H1 (cell line): ENCODE measurements at regions not wholly inside any gene's neighbourhood (a gene's known extent, or its start where the extent isn't known, plus 50 kb on each side); places are given as distances from the start of the nearest gene placed in this dataset.

Experiments
- CTCF ChIA-PET: fragments of 300-600 bp; sonication (Branson Sonifier 250); formaldehyde crosslinking; loops from one replicate; lab custom pipeline; 2021; ENCODE audit not compliant: partially characterized antibody; lab: Charles Lee
- POLR2A ChIA-PET: fragments of 300-600 bp; sonication (Branson Sonifier 250); formaldehyde crosslinking; loops from one replicate; lab custom pipeline; 2021; ENCODE audit warnings: inconsistent platforms; ENCODE audit not compliant: partially characterized antibody; lab: Charles Lee
- DNase-seq, 2 experiments: peaks; one replicate each; pipeline versions ENCODE4 v3.0.0 to v3.0.0-alpha.2; 2010 to 2022; ENCODE audit warnings: low spot score in 2 of 2, low read depth in 1 of 2, mixed read lengths in 1 of 2
- FAIRE-seq: peaks from 2 replicates; lab custom pipeline; 2011; peaks lifted over from hg19 to GRCh38; lab: Jason Lieb, UNC
- H2AFZ ChIP-seq: 2 replicates; pipeline ENCODE4 v1.8.1; 2012; ENCODE audit warnings: low read length, inconsistent platforms
- H2AK5ac ChIP-seq: 2 replicates; pipeline ENCODE4 v1.6.1; 2013; ENCODE audit warnings: low read depth, low read length
- H2BK120ac ChIP-seq: replicated peaks from 2 replicates; pipeline ENCODE3; 2013; ENCODE audit warnings: low read depth, low read length, inconsistent platforms
- H2BK12ac ChIP-seq: 2 replicates; pipeline ENCODE4 v1.6.1; 2013; ENCODE audit warnings: low read depth, low read length
- H2BK15ac ChIP-seq: 2 replicates; pipeline ENCODE4 v1.6.1; 2013; ENCODE audit warnings: low read length
- H2BK20ac ChIP-seq: 2 replicates; pipeline ENCODE4 v1.6.1; 2013; ENCODE audit warnings: low read length
- H2BK5ac ChIP-seq: 2 replicates; pipeline ENCODE4 v1.6.1; 2013; ENCODE audit warnings: low read depth, low read length
- H3K14ac ChIP-seq: 2 replicates; pipeline ENCODE4 v1.6.1; 2013; ENCODE audit warnings: inconsistent platforms; ENCODE audit not compliant: insufficient read length
- H3K18ac ChIP-seq: 2 replicates; pipeline ENCODE4 v1.6.1; 2013; ENCODE audit warnings: low read length; ENCODE audit errors: extremely low read depth
- H3K23ac ChIP-seq: 2 replicates; pipeline ENCODE4 v1.6.1; 2013; ENCODE audit warnings: inconsistent platforms; ENCODE audit not compliant: insufficient read length
- H3K23me2 ChIP-seq: 2 replicates; pipeline ENCODE4 v1.6.1; 2013; ENCODE audit warnings: low read depth, low read length
- H3K27ac ChIP-seq: 2 replicates; pipeline ENCODE4 v1.6.1; 2011; ENCODE audit warnings: low read depth, low read length, inconsistent platforms
- H3K27me3 ChIP-seq, 4 experiments: replicated peaks in 1 of 4; 1 replicate in 1 of 4; 2 replicates in 3 of 4; pipeline versions ENCODE4 v1.6.1 to v1.8.1; 2011 to 2013; ENCODE audit warnings: low read length in 3 of 4, mild to moderate bottlenecking in 3 of 4, inconsistent platforms in 2 of 4, mixed read lengths in 2 of 4, moderate library complexity in 1 of 4; ENCODE audit not compliant: control insufficient read depth in 3 of 4, insufficient read depth in 3 of 4; ENCODE audit errors: extremely low read depth in 1 of 4
- H3K36me3 ChIP-seq, 4 experiments: 2 replicates each; pipeline versions ENCODE4 v1.6.1 to v1.8.1; 2011 to 2013; ENCODE audit warnings: mild to moderate bottlenecking in 4 of 4, low read length in 3 of 4, moderate library complexity in 2 of 4, control low read depth in 1 of 4, inconsistent platforms in 1 of 4; ENCODE audit not compliant: insufficient read depth in 4 of 4, control insufficient read depth in 2 of 4
- H3K4ac ChIP-seq: replicated peaks from 2 replicates; pipeline ENCODE3; 2013; ENCODE audit warnings: low read length, low read depth, mixed read lengths, inconsistent platforms; ENCODE audit not compliant: insufficient read length
- H3K4me1 ChIP-seq, 4 experiments: replicated peaks in 1 of 4; 1 replicate in 1 of 4; 2 replicates in 3 of 4; pipeline versions ENCODE4 v1.6.1 to v1.8.1; 2011 to 2013; ENCODE audit warnings: low read length in 3 of 4, inconsistent platforms in 2 of 4, mixed read lengths in 1 of 4; ENCODE audit not compliant: insufficient read depth in 4 of 4, control insufficient read depth in 3 of 4
- H3K4me2 ChIP-seq, 2 experiments: 2 replicates each; pipeline versions ENCODE4 v1.6.1 to v1.8.1; 2011 to 2013; ENCODE audit warnings: low read depth in 2 of 2, low read length in 2 of 2, control low read depth in 1 of 2, inconsistent platforms in 1 of 2, mild to moderate bottlenecking in 1 of 2; ENCODE audit not compliant: insufficient read depth in 1 of 2
- H3K4me3 ChIP-seq, 4 experiments: fragments of 200-600, 300-600 bp in 1 of 4; sonication (generic), shearing (Covaris generic), sonication (Bioruptor Twin) in 1 of 4; 2 replicates each; pipeline versions ENCODE4 v1.5.1 to v1.8.1; 2011 to 2016; ENCODE audit warnings: low read length in 4 of 4, low read depth in 3 of 4, control low read depth in 2 of 4, inconsistent platforms in 2 of 4, mild to moderate bottlenecking in 2 of 4, mixed read lengths in 1 of 4, moderate library complexity in 1 of 4; ENCODE audit not compliant: insufficient read depth in 2 of 4; ENCODE audit errors: extremely low read depth in 1 of 4
- H3K56ac ChIP-seq: replicated peaks from 2 replicates; pipeline ENCODE3; 2013; ENCODE audit warnings: low read depth, mild to moderate bottlenecking, mixed read lengths, low read length, inconsistent platforms; ENCODE audit not compliant: insufficient read length
- H3K79me1 ChIP-seq: 2 replicates; pipeline ENCODE4 v1.6.1; 2013; ENCODE audit warnings: low read depth, low read length, control low read depth
- H3K79me2 ChIP-seq, 2 experiments: 2 replicates each; pipeline versions ENCODE4 v1.6.1 to v1.8.1; 2012 to 2013; ENCODE audit warnings: low read length in 2 of 2, mild to moderate bottlenecking in 2 of 2, inconsistent platforms in 1 of 2; ENCODE audit not compliant: insufficient read depth in 2 of 2, control insufficient read depth in 1 of 2
- H3K9ac ChIP-seq, 4 experiments: replicated peaks in 1 of 4; 1 replicate in 1 of 4; 2 replicates in 3 of 4; pipeline versions ENCODE4 v1.6.1 to v1.8.1; 2011 to 2013; ENCODE audit warnings: low read depth in 3 of 4, low read length in 3 of 4, control low read depth in 2 of 4, mild to moderate bottlenecking in 2 of 4, moderate library complexity in 2 of 4, inconsistent platforms in 1 of 4; ENCODE audit errors: extremely low read depth in 1 of 4
- H3K9me3 ChIP-seq, 2 experiments: 2 replicates each; pipeline versions ENCODE4 v1.6.1 to v1.8.1; 2012 to 2013; ENCODE audit warnings: mild to moderate bottlenecking in 2 of 2, moderate library complexity in 2 of 2, control low read depth in 1 of 2, inconsistent platforms in 1 of 2, low read depth in 1 of 2, low read length in 1 of 2, mixed read lengths in 1 of 2; ENCODE audit not compliant: insufficient read depth in 2 of 2
- H4K20me1 ChIP-seq, 2 experiments: replicated peaks in 1 of 2; 2 replicates each; pipeline versions ENCODE3 to v1.8.1; 2011 to 2013; ENCODE audit warnings: inconsistent platforms in 2 of 2, low read length in 2 of 2, mild to moderate bottlenecking in 1 of 2; ENCODE audit not compliant: insufficient read depth in 2 of 2, control insufficient read depth in 1 of 2
- H4K5ac ChIP-seq: 2 replicates; pipeline ENCODE4 v1.6.1; 2013; ENCODE audit warnings: low read length, low read depth, mixed read lengths, inconsistent platforms; ENCODE audit not compliant: insufficient read length
- H4K8ac ChIP-seq: 2 replicates; pipeline ENCODE4 v1.8.0; 2013; ENCODE audit warnings: mild to moderate bottlenecking, moderate library complexity, low read length, inconsistent platforms; ENCODE audit not compliant: insufficient read depth; ENCODE audit errors: extremely low read depth
- H4K91ac ChIP-seq: replicated peaks from 2 replicates; pipeline ENCODE3; 2013; ENCODE audit warnings: low read length, mixed read lengths, inconsistent platforms; ENCODE audit not compliant: insufficient read length
- HDAC2 ChIP-seq, 2 experiments: fragments of 300-600 bp in 1 of 2; sonication (generic) in 1 of 2; IDR thresholded peaks; 2 replicates each; pipeline ENCODE4 v1.6.1; 2011 to 2012; ENCODE audit warnings: low read depth in 2 of 2, low read length in 2 of 2, mild to moderate bottlenecking in 2 of 2, moderate library complexity in 2 of 2, borderline replicate concordance in 1 of 2, inconsistent platforms in 1 of 2
- JUN ChIP-seq: IDR thresholded peaks from 2 replicates; pipeline ENCODE4 v1.6.1; 2011; ENCODE audit warnings: low read depth, mild to moderate bottlenecking, improper control_type of control experiment, low read length
- MAFK ChIP-seq: IDR thresholded peaks from 2 replicates; pipeline ENCODE4 v1.6.1; 2012; ENCODE audit warnings: low read depth, mild to moderate bottlenecking, improper control_type of control experiment, low read length
- POLR2A ChIP-seq, 2 experiments: IDR thresholded peaks; 1 replicate in 1 of 2; 2 replicates in 1 of 2; pipeline ENCODE4 v1.6.1; 2011; ENCODE audit warnings: low read depth in 2 of 2, low read length in 2 of 2, mild to moderate bottlenecking in 2 of 2; ENCODE audit errors: control extremely low read depth in 1 of 2
- RXRA ChIP-seq: IDR thresholded peaks from 2 replicates; pipeline ENCODE4 v1.6.1; 2011; ENCODE audit warnings: low read depth, mild to moderate bottlenecking, low read length, moderate library complexity; ENCODE audit not compliant: insufficient read depth
- SIN3A ChIP-seq, 2 experiments: IDR thresholded peaks in 1 of 2; conservative IDR thresholded peaks in 1 of 2; 2 replicates each; pipeline ENCODE4 v1.6.1; 2011 to 2012; ENCODE audit warnings: low read length in 2 of 2, improper control_type of control experiment in 1 of 2, low read depth in 1 of 2, mild to moderate bottlenecking in 1 of 2
- WGBS, 2 experiments: shearing (Covaris generic) in 1 of 2; methylation state at CpG; one replicate each; pipeline versions ENCODE4 v1.1.6 to v1.1.7; 2013 to 2015; ENCODE audit warnings: low lambda C conversion rate in 2 of 2, mixed read lengths in 2 of 2, inconsistent platforms in 1 of 2, low coverage in 1 of 2, missing lambda C conversion rate in 1 of 2; ENCODE audit not compliant: insufficient replicate concordance in 2 of 2, insufficient coverage in 1 of 2, insufficient read length in 1 of 2; ENCODE audit errors: extremely low coverage in 1 of 2, missing lambda C conversion rate in 1 of 2; 5-methylcytosine and 5-hydroxymethylcytosine counted together

DNA sequence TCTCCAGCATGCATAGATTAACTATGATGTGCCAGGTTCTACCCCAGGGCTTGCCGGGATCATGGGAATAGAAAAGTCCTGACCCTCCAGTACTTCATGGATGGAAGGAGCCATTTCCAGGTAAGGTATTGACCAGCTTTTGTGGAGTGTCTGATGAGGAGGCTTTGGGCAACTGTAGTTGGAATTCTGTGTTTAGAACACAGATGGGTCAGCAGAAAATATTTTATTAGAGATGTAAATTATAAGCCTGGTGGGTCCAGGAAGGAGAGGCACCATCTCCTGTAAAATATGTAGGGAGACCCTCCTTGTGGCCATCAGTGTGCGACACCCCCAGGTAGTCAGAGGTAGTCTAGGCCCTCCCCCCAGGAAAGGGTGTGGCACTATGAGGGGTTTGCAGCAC is 156.2 kb downstream of the IRX1 start:
- no peaks in the 10 kb centered on the region for H3K23me2 ChIP-seq
- H4K8ac ChIP-seq = no peak overlapping the region
- H2BK20ac ChIP-seq = no peak overlapping the region
- H3K56ac ChIP-seq = no peak overlapping the region
- H2BK120ac ChIP-seq = no peak overlapping the region
- H2AK5ac ChIP-seq = no peak overlapping the region
- DNase-seq (no peak), FAIRE-seq (no peak)
- peaks cover 8 to 10% of the 10 kb centered on the region in 2 experiments for H3K9me3 ChIP-seq
- H3K4me3 ChIP-seq = no peak overlapping the region
- no peaks in the 10 kb centered on the region for H3K36me3 ChIP-seq
- no peak overlapping the region for H4K91ac ChIP-seq
- no peak overlapping the region for H2BK15ac ChIP-seq
- H3K4me1 ChIP-seq = no peaks in the 10 kb centered on the region
- POLR2A ChIA-PET = no interaction called here
- no peak overlapping the region for H2BK5ac ChIP-seq
- H4K5ac ChIP-seq = no peak overlapping the region
- no peak overlapping the region for H3K27ac ChIP-seq
- no peak overlapping the region for H3K14ac ChIP-seq
- TF ChIP-seq POLR2A (IDR thresholded peaks at IDR 0.05; ENCODE audit: control extremely low read depth in 1 of 2, low read depth in 2 of 2, low read length in 2 of 2) = no peak
- no peak for TF ChIP-seq MAFK
- TF ChIP-seq JUN = no peak
- no peak for TF ChIP-seq RXRA
- TF ChIP-seq HDAC2 (IDR thresholded peaks at IDR 0.05; ENCODE audit: borderline replicate concordance in 1 of 2, low read depth in 2 of 2, low read length in 2 of 2) = no peak
- TF ChIP-seq SIN3A (conservative IDR thresholded peaks at IDR 0.05 in 1 of 2, IDR thresholded peaks at IDR 0.05 in 1 of 2; ENCODE audit: low read depth in 1 of 2, low read length in 2 of 2) = no peak
- no peak overlapping the region for H3K4me2 ChIP-seq
- no peak overlapping the region for H3K4ac ChIP-seq
- no peaks in the 10 kb centered on the region for H3K79me1 ChIP-seq
- no peak overlapping the region for H3K23ac ChIP-seq
- peak overlapping the region; percentile 68; the same call in 1 of the 2 replicates for H2BK12ac ChIP-seq
- H3K27me3 ChIP-seq = no peaks in the 10 kb centered on the region
- 83% methylated on average over 2 of the region's 2 CpGs; no CpG with 5 or more reads in 1 of the 2 experiments for WGBS, 2 experiments
- no peak overlapping the region for H2AFZ ChIP-seq
- H4K20me1 ChIP-seq = no peaks in the 10 kb centered on the region
- no peak overlapping the region for H3K18ac ChIP-seq
- no peak overlapping the region for H3K9ac ChIP-seq
- CTCF ChIA-PET = no interaction called here
- H3K79me2 ChIP-seq = no peaks in the 10 kb centered on the region
